GM23248 (cell line): ENCODE measurements at regions not wholly inside any gene's neighbourhood (a gene's known extent, or its start where the extent isn't known, plus 50 kb on each side); places are given as distances from the start of the nearest gene placed in this dataset.

Experiments
- EZH2 ChIP-seq: fragments of 200-600 bp; sonication (generic); IDR thresholded peaks from 2 replicates; pipeline ENCODE4 v1.6.1; 2018; ENCODE audit warnings: antibody characterized with exemption, mild to moderate bottlenecking; ENCODE audit not compliant: insufficient read depth, poor library complexity, severe bottlenecking
- EZH2phosphoT487 ChIP-seq: fragments of 200-600 bp; sonication (generic); IDR thresholded peaks from 2 replicates; pipeline ENCODE4 v1.6.1; 2018; ENCODE audit warnings: antibody characterized with exemption, moderate library complexity, mild to moderate bottlenecking, low read depth; ENCODE audit not compliant: insufficient read depth

DNA sequence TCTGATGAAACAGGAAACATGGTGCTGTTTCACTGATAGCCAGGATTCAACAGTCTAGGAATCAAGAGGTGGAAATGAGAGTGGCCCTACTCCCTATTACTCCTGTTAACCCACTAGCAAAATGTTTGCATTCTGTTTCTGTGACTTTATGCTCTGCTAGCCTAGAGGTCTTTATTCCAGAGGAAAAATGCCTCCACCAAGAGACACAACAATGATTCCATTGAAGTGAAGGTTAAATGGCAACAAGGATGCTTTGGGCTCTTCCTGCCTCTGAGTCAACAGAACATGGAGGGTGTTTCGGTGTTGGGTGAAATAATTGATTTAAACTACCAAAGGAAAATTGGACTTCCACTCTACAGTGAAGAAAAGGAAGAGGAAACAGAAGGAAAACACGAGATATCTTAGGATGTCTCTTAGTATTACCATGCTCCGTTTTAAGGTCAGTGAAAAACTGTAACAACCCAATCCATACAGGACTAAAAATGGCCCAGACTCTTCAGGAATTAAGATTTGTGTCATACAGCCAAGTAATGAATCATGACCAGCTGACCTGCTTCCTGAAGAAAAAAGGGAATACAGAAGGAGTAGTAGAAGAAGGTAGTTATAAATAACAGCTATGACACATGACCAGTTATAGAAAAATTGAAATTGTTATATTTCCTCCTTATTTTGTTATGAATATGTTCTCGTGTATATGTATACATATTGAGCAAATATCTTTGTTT lies 1237.8 kb downstream of the NCAM2 start:
- TF ChIP-seq EZH2phosphoT487: no peak
- no peak for TF ChIP-seq EZH2
